ENCODE measurements at regions not wholly inside any gene's neighbourhood (a gene's known extent, or its start where the extent isn't known, plus 50 kb on each side); places are given as distances from the start of the nearest gene placed in this dataset.

GRCh38 chr1:67515324-67516080 is 85.3 kb upstream of the SERBP1 start:
- DNase-seq (ENCODE audit: low spot score in 2 of 2) (no peak), ATAC-seq (ENCODE audit: low read depth) (no peak)
- no peak overlapping the region for H3K27ac Mint-ChIP-seq
- peaks cover 3% of the 10 kb centered on the region for H3K27me3 Mint-ChIP-seq
- peaks cover 6% of the 10 kb centered on the region for H3K9me3 Mint-ChIP-seq
- H3K4me1 Mint-ChIP-seq: no peaks in the 10 kb centered on the region
- H3K36me3 Mint-ChIP-seq: no peaks in the 10 kb centered on the region
- H3K4me3 Mint-ChIP-seq: no peak overlapping the region

- Mint-ChIP-seq H3K27me3 (peaks cover 2% of the 10 kb centered on the region), H3K27ac (no peak overlapping the region), H3K4me1 (no peaks in the 10 kb centered on the region), H3K9me3 (peaks cover 6% of the 10 kb centered on the region), H3K36me3 (no peaks in the 10 kb centered on the region), H3K4me3 (no peak overlapping the region)
- ATAC-seq (ENCODE audit: low read depth) (no peak), DNase-seq (ENCODE audit: low spot score in 2 of 2) (no peak)
Measured at GRCh38 chr1:67517046-67517445, 86.8 kb upstream of the SERBP1 start.

GRCh38 chr1:67522001-67522441 is 91.8 kb upstream of the SERBP1 start:
- DNase-seq (ENCODE audit: low spot score in 2 of 2): no peak
- peaks cover 3% of the 10 kb centered on the region for H3K9me3 Mint-ChIP-seq
- H3K4me1 Mint-ChIP-seq: no peaks in the 10 kb centered on the region
- H3K27me3 Mint-ChIP-seq: peaks cover 15% of the 10 kb centered on the region
- H3K27ac Mint-ChIP-seq: no peak overlapping the region
- H3K36me3 Mint-ChIP-seq: peaks cover 1% of the 10 kb centered on the region
- H3K4me3 Mint-ChIP-seq: no peak overlapping the region
- no peak for ATAC-seq (ENCODE audit: low read depth)

- no peaks in the 10 kb centered on the region for H3K4me1 Mint-ChIP-seq
- no peak overlapping the region for H3K27ac Mint-ChIP-seq
- ATAC-seq (ENCODE audit: low read depth) (no peak), DNase-seq (ENCODE audit: low spot score in 2 of 2) (no peak)
- no peak overlapping the region for H3K4me3 Mint-ChIP-seq
- peaks cover 3% of the 10 kb centered on the region for H3K9me3 Mint-ChIP-seq
- H3K36me3 Mint-ChIP-seq: peaks cover 1% of the 10 kb centered on the region
- peaks cover 18% of the 10 kb centered on the region for H3K27me3 Mint-ChIP-seq
Measured at GRCh38 chr1:67522793-67523192, 92.6 kb upstream of the SERBP1 start.

GRCh38 chr1:67524143-67525052 is 94.2 kb upstream of the SERBP1 start:
- Mint-ChIP-seq H3K4me1 (no peaks in the 10 kb centered on the region), H3K36me3 (peaks cover 1% of the 10 kb centered on the region), H3K4me3 (no peak overlapping the region), H3K27ac (no peak overlapping the region), H3K9me3 (peaks cover 3% of the 10 kb centered on the region), H3K27me3 (peaks cover 20% of the 10 kb centered on the region)
- DNase-seq (ENCODE audit: low spot score in 2 of 2) (no peak), ATAC-seq (ENCODE audit: low read depth) (no peak)

- ATAC-seq (ENCODE audit: low read depth) (no peak), DNase-seq (ENCODE audit: low spot score in 2 of 2) (no peak)
- peaks cover 3% of the 10 kb centered on the region for H3K9me3 Mint-ChIP-seq
- H3K27ac Mint-ChIP-seq: no peak overlapping the region
- peaks cover 20% of the 10 kb centered on the region for H3K27me3 Mint-ChIP-seq
- H3K36me3 Mint-ChIP-seq: peaks cover 1% of the 10 kb centered on the region
- H3K4me1 Mint-ChIP-seq: no peaks in the 10 kb centered on the region
- no peak overlapping the region for H3K4me3 Mint-ChIP-seq
Measured at GRCh38 chr1:67525053-67525760, 95.0 kb upstream of the SERBP1 start.

- ATAC-seq (ENCODE audit: low read depth) (no peak), DNase-seq (ENCODE audit: low spot score in 2 of 2) (no peak)
- Mint-ChIP-seq H3K27me3 (peaks cover 15% of the 10 kb centered on the region), H3K36me3 (peaks cover 2% of the 10 kb centered on the region), H3K27ac (no peak overlapping the region), H3K9me3 (peaks cover 3% of the 10 kb centered on the region), H3K4me1 (no peaks in the 10 kb centered on the region), H3K4me3 (no peak overlapping the region)
Measured at GRCh38 chr1:67528141-67528540, 97.9 kb upstream of the SERBP1 start.

GRCh38 chr1:67530071-67530470 is 99.9 kb upstream of the SERBP1 start:
- ATAC-seq (ENCODE audit: low read depth) (no peak), DNase-seq (ENCODE audit: low spot score in 2 of 2) (no peak)
- Mint-ChIP-seq H3K36me3 (peaks cover 2% of the 10 kb centered on the region), H3K4me1 (no peaks in the 10 kb centered on the region), H3K9me3 (peaks cover 3% of the 10 kb centered on the region), H3K27me3 (peaks cover 8% of the 10 kb centered on the region), H3K4me3 (no peak overlapping the region), H3K27ac (no peak overlapping the region)

GRCh38 chr1:67532452-67533216 is 102.4 kb upstream of the SERBP1 start:
- Mint-ChIP-seq H3K27me3 (peaks cover 4% of the 10 kb centered on the region), H3K4me3 (no peak overlapping the region), H3K9me3 (no peaks in the 10 kb centered on the region), H3K4me1 (no peaks in the 10 kb centered on the region), H3K27ac (no peak overlapping the region), H3K36me3 (peaks cover 2% of the 10 kb centered on the region)
- DNase-seq (ENCODE audit: low spot score in 2 of 2) (peak; percentile 12 to 20), ATAC-seq (ENCODE audit: low read depth) (peak; percentile 41)

GRCh38 chr1:67534627-67535065 is 104.4 kb upstream of the SERBP1 start:
- H3K4me3 Mint-ChIP-seq: no peak overlapping the region
- ATAC-seq (ENCODE audit: low read depth) (no peak), DNase-seq (ENCODE audit: low spot score in 2 of 2) (no peak)
- H3K4me1 Mint-ChIP-seq: no peaks in the 10 kb centered on the region
- H3K27me3 Mint-ChIP-seq: peaks cover 5% of the 10 kb centered on the region
- no peaks in the 10 kb centered on the region for H3K9me3 Mint-ChIP-seq
- no peak overlapping the region for H3K27ac Mint-ChIP-seq
- peaks cover 2% of the 10 kb centered on the region for H3K36me3 Mint-ChIP-seq

GRCh38 chr1:67535474-67535873 is 105.3 kb upstream of the SERBP1 start:
- H3K36me3 Mint-ChIP-seq: peaks cover 2% of the 10 kb centered on the region
- no peak overlapping the region for H3K4me3 Mint-ChIP-seq
- ATAC-seq (ENCODE audit: low read depth) (peak; percentile 32), DNase-seq (ENCODE audit: low spot score in 2 of 2) (peak; percentile 7 to 26)
- no peaks in the 10 kb centered on the region for H3K4me1 Mint-ChIP-seq
- H3K9me3 Mint-ChIP-seq: no peaks in the 10 kb centered on the region
- H3K27me3 Mint-ChIP-seq: peaks cover 5% of the 10 kb centered on the region
- H3K27ac Mint-ChIP-seq: no peak overlapping the region

GRCh38 chr1:67536957-67537666 is 106.9 kb upstream of the SERBP1 start:
- DNase-seq (ENCODE audit: low spot score in 2 of 2) (no peak), ATAC-seq (ENCODE audit: low read depth) (no peak)
- H3K4me1 Mint-ChIP-seq: no peaks in the 10 kb centered on the region
- no peak overlapping the region for H3K27ac Mint-ChIP-seq
- H3K36me3 Mint-ChIP-seq: no peaks in the 10 kb centered on the region
- H3K4me3 Mint-ChIP-seq: no peak overlapping the region
- peaks cover 5% of the 10 kb centered on the region for H3K27me3 Mint-ChIP-seq
- H3K9me3 Mint-ChIP-seq: no peaks in the 10 kb centered on the region

- Mint-ChIP-seq H3K4me1 (no peaks in the 10 kb centered on the region), H3K27ac (no peak overlapping the region), H3K36me3 (no peaks in the 10 kb centered on the region), H3K9me3 (no peaks in the 10 kb centered on the region), H3K4me3 (no peak overlapping the region), H3K27me3 (peaks cover 5% of the 10 kb centered on the region)
- ATAC-seq (ENCODE audit: low read depth) (no peak), DNase-seq (ENCODE audit: low spot score in 2 of 2) (no peak)
Measured at GRCh38 chr1:67537667-67538018, 107.4 kb upstream of the SERBP1 start.

Measured in memory B cell (primary cell).